ENCODE measurements at regions not wholly inside any gene's neighbourhood (a gene's known extent, or its start where the extent isn't known, plus 50 kb on each side); places are given as distances from the start of the nearest gene placed in this dataset.

DNA sequence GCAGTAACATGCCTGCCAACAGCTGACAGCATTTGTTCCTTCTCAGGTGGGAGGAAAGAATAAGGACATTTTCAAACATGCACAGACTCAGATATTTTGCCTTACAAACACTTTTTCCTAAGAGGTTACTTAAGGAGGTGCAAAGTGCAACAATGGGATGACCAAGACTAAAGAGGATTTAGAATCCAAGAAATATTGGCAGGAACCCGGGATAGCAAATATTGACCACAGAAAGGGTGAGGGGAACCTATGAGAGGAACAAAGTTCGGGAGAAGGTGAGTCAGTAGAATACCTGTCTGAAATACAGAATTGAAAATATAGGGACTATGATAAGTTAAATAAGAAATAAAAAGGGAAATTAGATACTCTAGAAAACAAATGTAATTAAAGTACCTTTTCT is 321.9 kb upstream of the EMCN start:
- DNase-seq, result no peak

- DNase-seq, result no peak
Observed at GRCh38 chr4:100838286-100838685, 320.5 kb upstream of the EMCN start.

- DNase-seq, result no peak
Observed at GRCh38 chr4:100836929-100837328, 319.1 kb upstream of the EMCN start.

GRCh38 chr4:100834616-100835015 is 316.8 kb upstream of the EMCN start:
- no peak for DNase-seq

GRCh38 chr4:100833906-100834305 is 316.1 kb upstream of the EMCN start:
- no peak for DNase-seq

DNA sequence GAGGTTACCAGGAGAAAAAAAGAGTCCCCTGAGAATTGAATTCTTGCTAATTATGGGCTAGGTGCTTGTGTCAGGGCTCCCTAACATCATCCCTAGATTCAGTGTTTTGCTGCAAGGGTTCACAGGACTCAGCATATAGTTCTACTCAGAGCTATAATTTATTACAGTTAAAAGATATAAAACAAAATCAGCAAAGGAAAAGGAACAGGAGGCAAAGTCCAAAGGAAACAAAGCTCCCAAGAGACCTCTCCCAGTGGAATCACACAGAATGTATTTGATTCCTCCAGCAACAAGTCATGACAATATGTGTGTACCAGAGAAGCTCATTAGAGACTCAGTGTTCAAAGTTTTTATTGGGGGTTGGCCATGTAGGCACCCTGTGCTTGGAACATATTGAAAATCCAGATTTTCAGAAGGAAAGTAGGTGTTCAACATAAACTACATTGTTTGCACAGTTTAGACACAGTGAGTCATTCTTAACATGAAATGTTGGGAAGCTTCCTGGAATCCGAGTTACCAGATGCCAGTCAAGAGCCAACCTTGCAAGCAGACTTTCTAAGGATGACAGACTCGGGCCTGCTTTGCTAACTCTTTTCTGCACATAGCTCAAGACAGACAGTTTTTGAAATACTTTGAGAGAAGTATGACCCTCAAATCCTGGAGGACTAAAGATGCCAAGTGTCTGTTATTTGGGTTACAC is 311.3 kb upstream of the EMCN start:
- no peak for DNase-seq

DNA sequence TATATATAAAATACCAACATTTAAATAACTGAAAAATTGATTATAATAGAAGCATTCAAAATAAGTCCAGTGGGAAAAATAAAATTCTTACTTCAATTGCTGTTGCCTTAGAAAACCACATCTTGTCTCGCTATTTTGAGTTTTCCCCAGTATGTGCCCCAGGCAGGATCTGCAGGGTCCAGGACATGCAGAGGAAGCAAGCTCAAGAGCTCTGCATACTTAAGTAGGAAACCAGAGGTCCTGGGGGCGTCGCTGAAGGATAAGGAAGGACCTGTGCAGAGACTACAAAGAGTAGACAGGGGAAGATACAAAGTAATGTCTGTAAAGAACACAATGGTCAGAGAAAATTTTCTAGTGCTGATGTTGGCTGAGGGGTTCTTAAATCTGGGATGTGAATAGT is 310.5 kb upstream of the EMCN start:
- DNase-seq, result no peak

GRCh38 chr4:100827756-100828155 is 309.9 kb upstream of the EMCN start:
- no peak for DNase-seq

DNA sequence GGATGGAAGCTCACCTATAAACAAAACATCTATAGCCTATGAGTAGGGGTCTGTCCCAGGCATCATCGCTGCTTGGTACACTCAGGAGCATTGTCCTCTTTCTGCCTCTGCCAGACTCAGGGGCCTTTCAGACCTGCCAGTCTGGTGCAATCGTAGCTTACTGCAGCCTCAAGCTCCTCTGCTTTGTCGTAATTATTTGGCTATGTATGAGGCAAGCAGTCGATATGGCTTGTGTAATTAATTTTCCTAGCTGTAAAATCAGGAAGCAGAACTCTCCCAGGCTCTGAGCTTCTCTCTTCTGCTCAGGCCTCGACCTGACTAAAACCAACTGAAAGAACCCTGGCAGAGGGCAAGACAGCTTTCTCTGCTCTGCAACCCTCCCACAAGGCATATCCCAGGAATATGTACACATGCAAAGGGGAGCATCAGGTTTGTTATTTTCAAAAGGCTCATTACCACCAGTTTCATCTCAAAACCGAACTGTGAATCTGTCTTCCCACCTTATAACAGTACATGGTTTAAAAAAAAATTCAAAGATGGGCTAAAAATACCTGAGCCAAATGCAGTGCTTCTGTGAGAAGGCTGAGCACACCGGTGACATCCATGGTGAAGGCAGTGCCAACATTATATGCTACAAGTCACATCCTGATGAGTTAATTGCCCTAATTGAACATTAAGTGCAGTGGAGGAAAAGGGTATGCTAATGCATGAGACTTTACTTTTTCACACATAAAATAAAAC is 309.2 kb upstream of the EMCN start:
- peak; percentile 7 to 42 (median 23) for DNase-seq

DNA sequence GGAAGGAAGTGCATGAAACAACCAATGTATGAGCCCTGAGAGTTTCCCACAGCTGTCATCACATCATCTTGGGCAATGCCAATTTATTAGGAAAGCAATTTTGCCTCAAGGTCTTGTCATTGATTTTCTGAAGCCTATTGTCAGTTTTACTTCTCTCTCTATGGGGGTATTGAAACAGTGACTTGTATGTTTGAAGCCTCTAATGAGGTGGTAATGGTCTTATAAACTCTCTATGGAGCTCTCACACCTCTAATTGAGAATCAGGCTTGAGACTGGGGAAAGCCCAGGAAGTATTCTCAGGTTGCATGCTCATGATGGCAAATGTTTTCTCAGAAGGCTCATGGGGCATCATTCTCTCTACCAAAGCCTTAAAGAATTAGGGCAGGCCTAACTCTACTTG is 308.2 kb upstream of the EMCN start:
- no peak for DNase-seq

DNA sequence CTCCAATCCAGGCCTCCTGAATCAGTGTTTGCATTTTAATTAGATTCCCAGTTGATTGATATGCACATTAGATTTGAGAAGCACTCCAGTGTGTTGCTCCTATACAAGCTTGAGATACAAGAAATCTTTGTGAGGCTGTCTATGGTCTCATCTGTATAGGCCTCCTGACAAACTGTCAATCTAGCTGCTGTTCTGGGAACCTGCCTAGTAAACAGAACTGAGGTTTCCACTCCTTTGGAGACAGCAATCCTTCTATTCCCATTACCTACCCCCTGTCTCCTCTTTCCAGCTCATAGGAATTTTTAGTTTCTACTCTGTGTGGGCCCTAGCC is 306.1 kb upstream of the EMCN start:
- no peak for DNase-seq

DNA sequence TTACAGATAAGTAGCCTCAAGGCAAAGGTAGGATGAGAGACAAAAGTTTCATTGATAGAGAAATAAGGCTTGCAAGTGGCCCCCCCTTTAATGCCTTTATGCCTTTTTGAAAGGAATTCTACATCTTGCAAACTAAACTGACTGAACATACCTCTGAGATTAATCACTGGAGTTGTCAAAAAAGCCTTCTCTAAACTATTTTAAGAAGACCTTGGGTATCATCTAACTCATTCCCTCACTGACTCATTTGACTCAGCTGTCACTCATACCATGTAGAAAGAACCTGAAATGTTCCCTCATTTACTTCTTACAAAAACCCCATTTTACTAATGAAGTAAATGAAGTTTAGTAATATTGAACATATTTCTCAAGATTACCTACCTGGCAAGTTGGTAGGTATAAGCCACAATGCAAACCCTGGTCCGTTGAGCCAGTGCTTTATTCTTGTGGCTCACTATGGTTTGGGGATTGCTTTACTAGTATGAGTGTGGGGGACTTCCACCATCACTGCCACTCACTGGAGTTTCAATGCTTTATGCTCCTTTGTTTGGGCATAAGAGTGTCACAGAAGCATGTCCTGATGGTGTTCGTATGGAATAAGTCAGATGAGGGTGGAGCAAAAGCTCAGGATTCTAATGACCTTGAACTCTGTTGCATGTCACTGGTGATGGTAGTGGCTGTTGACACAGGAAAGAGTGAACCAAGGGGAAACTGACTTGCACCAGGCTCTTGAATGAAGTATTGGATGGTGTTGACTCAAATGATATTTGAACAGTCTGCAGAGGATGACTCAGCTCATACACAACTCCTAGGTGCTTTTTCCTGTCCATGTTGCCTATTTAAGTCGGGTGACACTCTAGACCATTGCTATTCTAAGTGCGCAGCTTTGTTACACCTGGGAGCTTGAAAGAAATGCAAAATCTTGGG is 305.5 kb upstream of the EMCN start:
- no peak for DNase-seq

DNA sequence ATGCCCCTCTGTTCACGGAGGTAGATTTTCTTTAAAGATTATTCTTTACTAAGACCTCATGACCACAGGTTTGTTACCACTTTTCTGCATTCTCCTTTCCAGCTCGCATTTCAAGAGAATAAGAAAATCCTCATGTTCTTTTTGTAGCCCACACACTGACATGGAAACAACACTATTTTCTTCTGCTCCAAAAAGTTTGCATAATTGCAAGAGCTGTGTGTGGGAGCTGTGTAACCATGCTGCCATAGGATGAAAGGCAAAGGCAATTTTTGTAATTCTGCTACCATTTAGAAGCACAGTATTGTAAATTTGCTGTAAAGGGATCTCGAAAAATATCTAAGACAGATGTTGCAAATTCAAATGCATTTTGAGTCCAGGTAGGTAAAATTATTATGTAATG is 302.4 kb upstream of the EMCN start:
- DNase-seq, result no peak

DNA sequence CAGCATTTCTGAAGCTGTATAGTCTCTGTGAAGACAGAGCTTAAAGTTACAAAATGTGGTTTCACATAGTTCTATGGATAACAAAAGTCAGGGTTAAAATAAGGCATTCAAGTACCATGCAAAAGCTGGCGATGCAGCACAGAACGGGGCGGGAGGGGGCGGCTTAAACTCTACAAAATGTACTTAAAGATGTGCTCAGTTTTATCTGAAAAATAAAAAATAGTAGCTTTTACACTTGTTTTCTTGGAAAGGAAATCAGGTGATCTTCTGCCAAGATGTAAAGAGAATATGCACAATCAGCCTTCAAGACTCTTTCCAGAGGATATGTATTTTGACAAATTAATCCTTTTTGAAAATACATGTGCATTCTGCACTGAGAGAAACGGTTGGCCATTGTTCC is 301.7 kb upstream of the EMCN start:
- no peak for DNase-seq

GRCh38 chr4:100816436-100817045 is 298.7 kb upstream of the EMCN start:
- no peak for DNase-seq

DNA sequence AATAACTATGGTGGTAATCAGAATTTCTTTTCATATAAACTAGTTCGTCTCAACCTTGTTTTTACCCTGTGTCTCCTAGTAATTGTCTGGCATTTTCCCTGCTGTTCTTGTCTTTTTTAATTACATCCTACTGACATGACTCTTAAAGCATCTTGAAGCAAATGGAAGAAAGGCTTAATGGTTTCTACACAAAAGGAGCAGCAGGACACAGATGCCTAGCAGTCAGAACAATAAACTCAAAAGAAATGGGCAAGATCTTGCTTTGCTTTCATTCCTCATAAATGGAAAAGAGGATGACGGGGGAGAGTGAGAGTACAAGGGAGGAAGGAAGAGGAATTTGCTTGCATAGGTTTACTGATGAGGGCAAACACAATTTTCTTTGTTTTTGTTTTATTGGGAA is 293.2 kb upstream of the EMCN start:
- DNase-seq, result no peak

- DNase-seq, result no peak
Observed at GRCh38 chr4:100809506-100809905, 291.7 kb upstream of the EMCN start.

- no peak for DNase-seq
Observed at GRCh38 chr4:100806988-100807387, 289.2 kb upstream of the EMCN start.

DNA sequence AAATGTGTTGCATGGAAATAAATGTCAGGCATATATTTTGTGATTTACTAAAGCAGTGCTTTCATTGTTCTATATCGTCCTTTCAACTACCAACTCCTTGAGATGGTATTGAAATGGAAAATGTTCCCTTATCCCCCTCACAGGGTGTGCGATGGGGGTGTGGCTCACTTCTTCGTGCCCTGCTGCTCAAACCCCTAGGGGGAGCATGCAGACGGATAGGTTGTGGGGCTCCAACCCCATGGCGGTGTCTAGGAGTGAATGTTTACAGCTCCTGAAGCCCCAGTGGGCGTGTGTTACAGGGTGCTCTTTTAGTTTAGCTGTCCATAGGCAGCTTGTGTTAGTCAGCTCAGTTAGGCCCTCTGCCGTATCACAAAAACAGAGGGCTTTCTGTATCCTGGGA is 287.7 kb upstream of the EMCN start:
- DNase-seq, result no peak

GRCh38 chr4:100804576-100805360 is 286.9 kb upstream of the EMCN start:
- DNase-seq, result no peak

DNA sequence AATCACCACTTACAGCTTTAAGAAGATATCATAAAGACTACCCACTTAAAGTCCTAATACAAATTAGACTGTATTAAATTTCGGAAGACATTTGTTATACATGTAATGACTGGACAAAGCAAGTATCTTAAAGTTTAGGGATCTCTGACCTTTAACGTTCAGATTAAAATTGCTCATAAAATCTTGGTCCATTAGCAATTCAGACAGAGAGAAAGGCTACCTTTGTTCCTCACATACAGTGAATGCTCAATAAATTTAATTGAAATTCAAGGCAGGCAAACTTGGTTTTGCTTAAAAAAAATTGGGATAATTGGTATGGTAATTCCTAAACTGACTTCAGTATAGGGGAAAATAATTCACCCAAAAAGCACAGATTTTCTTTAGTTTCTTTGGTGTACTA is 285.9 kb upstream of the EMCN start:
- no peak for DNase-seq

- no peak for DNase-seq
Observed at GRCh38 chr4:100799761-100800539, 282.1 kb upstream of the EMCN start.

All from suppressor macrophage treated with lipopolysaccharide for 1 hour (primary cell).